ENCODE measurements at regions not wholly inside any gene's neighbourhood (a gene's known extent, or its start where the extent isn't known, plus 50 kb on each side); places are given as distances from the start of the nearest gene placed in this dataset.

- TF ChIP-seq CTCF (IDR thresholded peaks at IDR 0.05; ENCODE audit: low read depth, low read length) (no peak), EZH2phosphoT487 (IDR thresholded peaks at IDR 0.05; ENCODE audit: low read depth) (no peak)
These were observed 289.7 kb downstream of the TRIML1 start for GRCh38 chr4:188428935-188429334.
